ENCODE measurements at regions not wholly inside any gene's neighbourhood (a gene's known extent, or its start where the extent isn't known, plus 50 kb on each side); places are given as distances from the start of the nearest gene placed in this dataset.
"Not testable (repeated sequence)": the region's sequence is repeated elsewhere in the genome, so short reads cannot be mapped to it uniquely, and the experiment has no call there.

DNA sequence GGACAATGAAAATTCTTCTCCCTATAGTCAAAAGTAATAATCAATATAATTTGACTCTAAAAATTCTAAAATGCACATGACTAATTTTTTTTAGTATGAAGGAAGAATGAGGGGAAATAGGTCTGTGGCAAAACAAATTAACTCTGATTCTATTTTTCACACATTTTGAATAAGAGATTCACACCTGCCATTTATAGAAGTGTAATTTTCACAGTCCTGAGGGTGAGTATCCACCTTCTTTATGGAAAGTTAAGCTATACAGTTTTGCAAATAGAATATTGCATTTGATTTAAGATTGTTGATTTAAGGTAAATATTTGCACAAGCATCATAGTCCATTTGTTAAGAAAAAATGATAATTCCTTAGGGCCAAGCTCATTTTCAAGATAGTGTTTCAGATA is 417.7 kb downstream of the CHSY3 start:
- Mint-ChIP-seq H3K27ac (no peak overlapping the region), H3K27me3 (peaks cover 2% of the 10 kb centered on the region), H3K36me3 (no peaks in the 10 kb centered on the region), H3K9me3 (no peaks in the 10 kb centered on the region), H3K4me1 (no peaks in the 10 kb centered on the region), H3K4me3 (no peak overlapping the region)

DNA sequence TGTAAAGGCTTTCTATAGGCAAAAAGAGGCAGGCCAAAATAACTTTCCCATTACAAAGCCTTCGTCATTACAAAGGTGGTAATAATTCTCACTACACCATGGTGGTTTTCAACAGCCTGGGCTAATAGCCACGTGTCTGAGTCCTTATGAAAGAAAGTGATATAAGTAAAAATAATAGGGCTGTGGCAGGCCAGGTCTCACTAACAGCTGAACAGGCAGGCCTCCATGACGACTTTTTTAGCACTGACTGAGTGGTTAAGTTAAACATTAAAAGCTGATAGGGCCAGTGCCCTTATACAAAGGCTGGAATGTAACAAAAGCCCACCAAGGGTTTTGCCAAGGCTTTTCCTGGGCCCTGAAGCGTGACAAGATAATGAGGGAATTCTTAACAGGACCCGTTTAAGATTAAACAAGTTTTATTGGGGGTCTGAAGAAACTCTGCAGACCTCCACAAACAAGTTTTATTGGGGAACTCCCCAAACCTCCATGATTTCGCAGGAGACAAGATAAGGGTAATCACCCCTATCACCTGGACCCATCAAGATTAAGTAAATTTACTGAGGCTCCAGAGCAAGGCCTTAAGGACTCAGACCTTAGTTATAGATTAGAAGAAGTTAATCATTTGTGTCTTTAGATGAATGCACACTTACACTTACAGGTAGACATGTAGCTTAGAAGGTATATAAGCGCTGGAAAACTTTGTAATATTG is 412.9 kb downstream of the CHSY3 start:
- Mint-ChIP-seq H3K4me3 (no peak overlapping the region), H3K27ac (no peak overlapping the region), H3K9me3 (no peaks in the 10 kb centered on the region), H3K4me1 (no peaks in the 10 kb centered on the region), H3K27me3 (peaks cover 4% of the 10 kb centered on the region), H3K36me3 (no peaks in the 10 kb centered on the region)

DNA sequence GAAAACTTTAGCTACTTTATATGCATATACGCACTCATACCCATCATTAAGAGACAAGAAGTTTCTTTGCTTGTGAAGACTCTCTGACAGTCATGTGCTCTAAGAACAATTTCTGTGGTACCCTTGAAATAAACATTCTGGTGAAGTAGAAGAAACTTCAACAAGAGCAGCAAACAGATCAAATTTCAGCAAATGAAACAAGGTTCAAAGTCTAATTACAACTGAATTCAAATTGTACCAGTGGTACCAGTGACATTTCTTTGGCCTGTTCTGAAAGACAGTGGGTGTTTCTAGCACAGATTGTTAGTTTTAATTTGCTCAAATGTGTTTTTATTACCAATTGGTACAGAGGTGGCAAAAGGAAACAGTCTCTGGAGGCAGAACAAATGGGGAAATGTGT is 391.0 kb downstream of the CHSY3 start:
- no peaks in the 10 kb centered on the region for H3K36me3 Mint-ChIP-seq
- no peak overlapping the region for H3K27ac Mint-ChIP-seq
- no peaks in the 10 kb centered on the region for H3K4me1 Mint-ChIP-seq
- no peak overlapping the region for H3K4me3 Mint-ChIP-seq
- H3K9me3 Mint-ChIP-seq: no peaks in the 10 kb centered on the region
- no peaks in the 10 kb centered on the region for H3K27me3 Mint-ChIP-seq

DNA sequence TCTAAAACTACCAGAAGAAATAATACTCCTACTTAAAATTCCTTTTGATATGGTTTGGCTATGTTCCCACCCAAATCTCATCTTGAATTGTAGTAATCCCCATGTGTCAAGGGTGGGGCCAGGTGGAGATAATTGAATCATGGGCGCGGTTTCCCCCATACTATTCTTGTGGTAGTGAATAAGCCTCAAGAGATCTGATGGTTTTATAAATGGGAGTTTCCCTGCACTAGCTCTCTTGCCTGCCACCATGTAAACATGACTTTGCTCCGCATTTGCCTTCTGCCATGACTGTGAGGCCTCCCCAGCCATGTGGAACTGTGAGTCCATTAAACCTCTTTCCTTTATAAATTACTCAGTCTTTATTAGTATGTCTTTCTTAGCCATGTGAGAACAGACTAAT is 390.5 kb downstream of the CHSY3 start:
- H3K36me3 Mint-ChIP-seq, H3K27me3 Mint-ChIP-seq, H3K9me3 Mint-ChIP-seq, H3K27ac Mint-ChIP-seq, H3K4me1 Mint-ChIP-seq, H3K4me3 Mint-ChIP-seq: not testable (repeated sequence)

DNA sequence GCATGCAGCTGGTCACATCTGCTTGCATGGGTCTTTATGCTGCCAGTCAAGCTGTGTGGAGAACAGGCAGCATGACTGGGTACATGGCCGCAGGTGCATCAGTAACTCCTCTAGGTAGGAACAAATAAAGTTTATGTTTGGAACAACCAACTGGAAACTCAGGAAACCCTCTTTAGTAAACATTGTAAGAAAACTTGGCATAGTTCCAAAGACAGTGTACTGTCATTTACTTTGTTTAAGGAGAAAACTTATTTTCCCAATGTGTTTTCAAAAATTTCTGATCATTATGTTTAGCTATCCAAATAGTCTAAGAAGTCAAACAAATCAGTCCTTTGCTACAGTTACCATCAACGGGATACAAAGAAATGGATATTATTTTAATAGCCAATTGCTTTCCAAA is 386.0 kb downstream of the CHSY3 start:
- Mint-ChIP-seq H3K27me3 (no peaks in the 10 kb centered on the region), H3K4me1 (no peaks in the 10 kb centered on the region), H3K36me3 (no peaks in the 10 kb centered on the region), H3K9me3 (no peaks in the 10 kb centered on the region), H3K4me3 (no peak overlapping the region), H3K27ac (no peak overlapping the region)

DNA sequence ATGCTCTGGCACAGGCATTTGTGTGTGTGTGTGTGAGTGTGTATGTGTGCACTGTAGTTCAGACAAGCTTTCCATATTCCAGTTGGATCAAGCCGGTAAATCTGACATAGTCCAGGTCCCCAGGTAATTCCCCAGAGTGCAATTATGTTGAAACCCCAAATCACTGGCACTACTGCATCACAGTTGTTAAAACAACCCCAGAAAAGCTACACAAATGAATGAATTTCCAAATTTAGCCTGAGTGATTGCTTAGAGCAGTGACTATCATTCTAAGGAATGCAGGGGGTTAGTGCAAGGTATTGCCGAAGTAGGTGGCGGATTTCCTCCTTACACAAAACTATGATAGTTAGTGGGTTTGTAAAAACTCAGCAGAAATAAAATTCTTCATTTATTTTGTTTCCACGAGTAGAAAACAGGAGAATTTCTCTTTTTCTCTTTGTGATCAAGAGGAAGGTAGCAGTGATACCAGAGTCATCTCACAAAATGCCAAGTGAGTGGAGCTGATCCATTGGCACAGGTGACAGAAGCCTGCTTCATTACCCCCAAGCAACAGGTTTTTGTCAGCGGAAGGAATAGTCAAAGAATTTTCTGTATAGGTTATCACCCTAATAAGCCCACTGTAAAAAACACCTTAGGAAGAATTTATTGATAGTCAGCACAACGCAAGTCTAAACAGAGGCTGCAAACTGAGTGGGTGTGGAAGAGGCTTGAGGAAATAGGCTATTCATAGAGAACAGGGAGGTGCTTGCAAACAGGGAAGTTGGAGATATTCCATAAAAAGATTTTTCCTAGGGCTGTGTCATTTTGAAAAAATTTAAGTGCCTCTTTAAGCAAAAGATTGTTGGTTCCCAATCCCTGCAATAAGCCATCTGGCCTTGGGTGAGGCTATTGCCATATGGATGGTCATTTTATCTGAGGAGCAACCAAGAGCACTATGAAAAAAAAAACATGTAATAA is 385.1 kb downstream of the CHSY3 start:
- no peaks in the 10 kb centered on the region for H3K9me3 Mint-ChIP-seq
- no peaks in the 10 kb centered on the region for H3K36me3 Mint-ChIP-seq
- no peak overlapping the region for H3K4me3 Mint-ChIP-seq
- H3K4me1 Mint-ChIP-seq: no peaks in the 10 kb centered on the region
- no peak overlapping the region for H3K27ac Mint-ChIP-seq
- no peaks in the 10 kb centered on the region for H3K27me3 Mint-ChIP-seq

DNA sequence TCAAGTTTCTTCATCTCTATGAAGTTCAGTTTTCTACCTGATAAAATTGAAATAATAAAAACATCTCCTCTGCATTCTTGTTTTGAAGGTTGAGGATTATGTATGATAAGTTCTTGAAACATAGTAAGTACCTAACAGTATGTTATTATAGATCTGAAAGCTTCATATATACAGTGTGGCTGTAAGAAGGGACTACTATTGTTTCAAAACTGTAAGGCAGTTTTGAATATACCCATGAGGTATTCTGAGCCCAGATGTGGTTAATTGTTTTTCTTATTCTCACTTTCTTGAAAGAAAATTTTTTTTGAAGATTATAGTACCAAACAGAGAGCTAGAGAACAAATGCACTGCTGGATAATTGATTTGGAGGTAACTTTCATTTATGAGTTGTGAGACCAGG is 383.2 kb downstream of the CHSY3 start:
- Mint-ChIP-seq H3K27me3 (no peaks in the 10 kb centered on the region), H3K4me3 (no peak overlapping the region), H3K9me3 (no peaks in the 10 kb centered on the region), H3K4me1 (no peaks in the 10 kb centered on the region), H3K27ac (no peak overlapping the region), H3K36me3 (no peaks in the 10 kb centered on the region)

DNA sequence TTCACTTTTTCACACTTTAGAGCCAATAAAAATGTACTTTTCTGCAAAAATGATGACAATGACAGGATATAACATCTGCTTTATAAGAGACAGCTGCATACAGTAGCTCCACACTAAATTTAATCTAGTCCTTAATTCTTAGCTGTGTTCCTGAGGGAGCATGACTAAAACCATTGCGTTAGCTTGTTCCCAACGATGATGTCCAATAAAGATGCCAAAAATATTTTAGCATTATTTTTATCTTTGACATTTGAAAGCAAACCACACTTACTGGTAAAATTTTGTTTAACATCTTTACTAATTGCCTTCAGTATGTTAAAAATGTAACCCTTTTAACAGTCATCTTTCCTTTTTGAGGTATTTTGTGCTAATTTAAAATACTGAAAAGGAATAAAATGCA is 382.7 kb downstream of the CHSY3 start:
- Mint-ChIP-seq H3K36me3 (no peaks in the 10 kb centered on the region), H3K4me3 (no peak overlapping the region), H3K27ac (no peak overlapping the region), H3K9me3 (no peaks in the 10 kb centered on the region), H3K27me3 (no peaks in the 10 kb centered on the region), H3K4me1 (no peaks in the 10 kb centered on the region)

DNA sequence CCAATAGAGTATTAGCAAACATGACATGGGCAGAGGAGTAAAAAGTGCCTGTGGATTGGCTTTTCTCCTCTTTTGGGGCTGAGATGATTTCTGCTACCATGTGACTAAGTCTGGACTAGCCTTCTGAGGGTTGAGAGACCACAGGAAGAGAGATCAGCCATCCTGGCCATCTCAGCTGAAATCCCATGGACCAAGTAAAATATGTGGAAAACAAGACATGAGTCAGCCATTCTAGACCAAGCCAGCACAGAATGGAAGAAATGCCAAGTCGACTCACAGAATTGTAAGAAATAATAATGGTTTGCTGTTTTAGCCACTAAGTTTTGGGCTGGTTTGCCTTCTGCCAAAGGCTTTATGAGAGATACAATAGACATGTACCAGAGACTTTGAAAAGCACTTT is 377.8 kb downstream of the CHSY3 start:
- no peaks in the 10 kb centered on the region for H3K4me1 Mint-ChIP-seq

DNA sequence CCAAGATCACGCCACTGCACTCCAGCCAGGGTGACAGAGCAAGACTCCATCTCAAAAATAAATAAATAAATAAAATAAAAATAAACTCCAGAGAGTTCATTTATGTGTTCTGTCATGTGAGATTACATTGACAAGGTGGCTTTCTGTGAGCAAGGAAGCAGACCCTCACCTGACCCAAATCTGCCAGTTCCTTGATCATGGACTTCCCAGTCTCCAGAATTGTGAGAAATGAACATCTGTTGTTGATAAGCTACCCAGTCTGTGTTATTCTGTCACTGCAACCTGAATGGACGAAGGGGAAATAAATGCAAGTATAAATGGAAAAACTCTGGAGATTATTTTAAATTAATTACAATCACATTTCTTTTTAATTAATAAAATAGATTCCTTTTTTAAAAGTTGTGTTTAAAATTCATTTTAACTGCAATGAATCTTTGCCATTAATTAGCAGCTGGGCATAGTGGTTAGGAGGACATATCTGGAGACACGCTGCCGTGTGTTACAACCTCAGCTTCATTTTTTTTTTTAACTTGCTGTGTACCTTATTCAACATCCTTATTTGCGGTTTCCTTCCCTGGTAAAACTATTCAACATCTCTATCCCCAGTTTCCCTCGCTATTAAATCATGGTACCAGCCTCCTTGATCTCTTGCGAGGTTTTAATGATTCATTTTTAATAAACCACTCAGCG is 376.4 kb downstream of the CHSY3 start:
- Mint-ChIP-seq H3K9me3 (no peaks in the 10 kb centered on the region), H3K27me3 (peaks cover 1% of the 10 kb centered on the region), H3K27ac (no peak overlapping the region), H3K4me3 (no peak overlapping the region), H3K36me3 (no peaks in the 10 kb centered on the region), H3K4me1 (no peaks in the 10 kb centered on the region)

More for the DNA sequence above, 377.8 kb downstream of the CHSY3 start:
- Mint-ChIP-seq H3K27ac (no peak overlapping the region), H3K9me3 (no peaks in the 10 kb centered on the region), H3K36me3 (no peaks in the 10 kb centered on the region), H3K27me3 (peaks cover 1% of the 10 kb centered on the region), H3K4me3 (no peak overlapping the region)

DNA sequence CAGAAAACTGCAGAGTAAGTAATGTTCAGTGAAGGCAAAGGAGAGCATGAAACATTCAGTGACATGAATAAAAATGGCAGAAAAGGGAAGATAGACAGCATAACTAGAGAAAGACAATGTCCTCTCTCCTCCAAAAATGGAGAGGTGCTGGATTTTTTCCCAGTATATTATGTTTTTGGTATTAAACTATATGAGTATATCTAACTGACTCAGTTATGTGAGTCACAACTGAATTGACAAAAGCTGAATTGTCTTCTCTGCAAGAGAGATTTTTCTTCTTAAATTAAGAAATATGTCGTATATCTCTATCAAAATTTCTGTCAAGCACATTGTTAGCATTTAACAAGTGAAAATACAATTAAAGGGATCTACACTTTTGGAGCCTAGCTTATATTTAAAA is 375.1 kb downstream of the CHSY3 start:
- no peaks in the 10 kb centered on the region for H3K4me1 Mint-ChIP-seq
- H3K9me3 Mint-ChIP-seq: no peaks in the 10 kb centered on the region
- H3K27me3 Mint-ChIP-seq: peaks cover 1% of the 10 kb centered on the region
- no peaks in the 10 kb centered on the region for H3K36me3 Mint-ChIP-seq
- H3K27ac Mint-ChIP-seq: no peak overlapping the region
- H3K4me3 Mint-ChIP-seq: no peak overlapping the region

DNA sequence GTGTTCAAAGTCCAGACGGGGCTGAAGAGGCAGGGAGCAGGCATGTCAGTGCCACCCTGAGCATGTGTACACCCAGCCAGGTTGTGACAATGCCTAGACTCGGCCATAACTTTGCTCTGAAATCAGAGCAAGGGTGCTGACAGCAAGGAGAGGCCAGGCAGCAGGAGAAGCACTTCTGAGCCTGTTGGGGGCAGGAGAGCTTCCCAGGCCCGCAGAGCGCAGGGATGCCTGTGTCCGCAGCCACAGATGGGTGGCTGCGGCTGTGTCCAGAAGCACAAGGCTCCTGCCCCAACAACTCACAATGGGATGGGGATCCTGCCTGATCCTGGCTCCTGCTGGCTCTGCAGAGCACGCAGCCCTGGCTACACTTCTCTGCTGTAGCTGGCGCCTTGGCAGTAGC is 373.9 kb downstream of the CHSY3 start:
- Mint-ChIP-seq H3K9me3 (no peaks in the 10 kb centered on the region), H3K4me3 (no peak overlapping the region), H3K27me3 (peaks cover 1% of the 10 kb centered on the region), H3K4me1 (no peaks in the 10 kb centered on the region), H3K27ac (no peak overlapping the region), H3K36me3 (no peaks in the 10 kb centered on the region)

DNA sequence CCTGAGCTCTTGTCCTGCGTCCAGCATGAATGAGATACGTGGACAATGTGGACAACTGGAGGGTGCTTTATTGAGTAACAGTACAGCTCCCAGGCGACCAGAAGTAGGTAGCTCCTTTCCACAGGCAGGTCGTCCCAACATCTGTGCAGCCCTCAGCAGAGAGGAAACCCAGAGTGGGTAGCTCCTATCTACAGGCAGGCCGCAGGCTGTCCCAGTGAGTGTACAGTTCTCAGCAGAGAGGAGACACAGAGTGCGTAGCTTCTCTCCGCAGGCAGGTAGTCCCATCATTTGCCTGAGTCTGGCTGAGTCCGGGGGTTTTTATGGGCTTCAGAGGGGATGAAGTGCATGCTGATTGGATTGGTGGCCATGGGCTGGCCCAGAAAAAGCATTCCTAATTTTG is 373.3 kb downstream of the CHSY3 start:
- peaks cover 1% of the 10 kb centered on the region for H3K27me3 Mint-ChIP-seq
- H3K4me1 Mint-ChIP-seq: no peaks in the 10 kb centered on the region
- H3K4me3 Mint-ChIP-seq: no peak overlapping the region
- no peaks in the 10 kb centered on the region for H3K36me3 Mint-ChIP-seq
- no peak overlapping the region for H3K27ac Mint-ChIP-seq
- H3K9me3 Mint-ChIP-seq: no peaks in the 10 kb centered on the region

DNA sequence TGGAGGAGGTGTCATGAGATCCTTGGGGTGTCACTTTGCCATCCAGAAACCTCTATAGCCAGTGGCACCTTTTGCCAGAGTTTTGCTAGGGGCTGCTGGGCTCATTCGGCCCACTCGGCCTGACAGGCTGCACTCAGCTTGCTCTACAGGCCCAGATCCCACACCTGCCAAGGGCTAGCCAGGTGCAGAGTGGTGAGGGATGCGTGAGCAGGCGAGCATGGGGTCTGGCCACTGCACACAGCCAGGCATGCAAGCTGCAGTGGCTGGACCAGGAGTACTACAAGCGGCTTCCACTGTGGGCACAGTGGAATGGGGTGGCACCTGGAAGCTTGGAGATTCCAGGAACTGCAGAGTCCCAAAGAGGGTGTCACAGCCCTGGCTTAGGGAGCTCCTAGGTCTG is 372.7 kb downstream of the CHSY3 start:
- H3K27me3 Mint-ChIP-seq: peaks cover 1% of the 10 kb centered on the region
- no peaks in the 10 kb centered on the region for H3K36me3 Mint-ChIP-seq
- H3K4me3 Mint-ChIP-seq: no peak overlapping the region
- H3K27ac Mint-ChIP-seq: no peak overlapping the region
- H3K9me3 Mint-ChIP-seq: no peaks in the 10 kb centered on the region
- no peaks in the 10 kb centered on the region for H3K4me1 Mint-ChIP-seq

DNA sequence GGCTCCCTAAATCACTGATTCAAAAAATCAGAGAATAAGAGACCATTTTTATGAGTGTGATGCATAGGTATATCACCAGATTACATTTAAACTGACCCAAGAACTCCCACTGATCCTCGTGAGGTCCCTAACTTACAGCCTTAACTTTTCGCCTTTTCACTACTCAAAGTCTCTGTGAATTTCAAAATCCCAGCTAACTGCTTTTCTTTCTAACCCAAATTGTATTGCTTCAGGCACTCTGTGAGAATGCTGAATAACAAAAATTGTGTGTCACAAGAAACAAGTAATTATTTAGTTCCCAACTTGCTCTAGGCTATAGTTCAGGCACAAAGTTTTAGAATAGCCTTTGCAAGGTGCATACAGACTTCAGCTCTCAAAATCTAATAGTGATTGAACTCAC is 368.6 kb downstream of the CHSY3 start:
- Mint-ChIP-seq H3K36me3 (no peaks in the 10 kb centered on the region), H3K4me3 (no peak overlapping the region), H3K27ac (no peak overlapping the region), H3K27me3 (peaks cover 2% of the 10 kb centered on the region), H3K4me1 (no peaks in the 10 kb centered on the region), H3K9me3 (no peaks in the 10 kb centered on the region)

DNA sequence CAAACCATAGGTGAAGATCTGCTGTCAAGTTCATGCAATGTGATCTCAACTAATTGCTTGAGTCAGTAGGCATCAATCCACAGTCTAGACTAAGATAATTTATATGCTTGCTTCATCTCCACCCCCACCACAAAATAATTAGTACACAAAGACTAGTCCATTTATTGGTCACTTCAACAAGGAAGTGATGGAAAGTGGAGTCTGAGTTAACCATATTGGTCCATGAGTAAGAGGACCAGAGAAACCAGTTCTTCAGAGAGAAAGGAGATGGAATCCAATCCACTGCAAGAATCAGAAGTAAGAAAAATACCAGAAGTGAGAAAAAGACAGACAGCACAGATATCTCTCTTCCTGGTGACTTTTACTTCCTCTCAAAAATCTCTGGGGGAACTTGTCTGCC is 366.5 kb downstream of the CHSY3 start:
- no peak overlapping the region for H3K27ac Mint-ChIP-seq
- H3K36me3 Mint-ChIP-seq: no peaks in the 10 kb centered on the region
- H3K27me3 Mint-ChIP-seq: peaks cover 2% of the 10 kb centered on the region
- H3K9me3 Mint-ChIP-seq: no peaks in the 10 kb centered on the region
- H3K4me1 Mint-ChIP-seq: no peaks in the 10 kb centered on the region
- no peak overlapping the region for H3K4me3 Mint-ChIP-seq

Data from activated naive CD4-positive, alpha-beta T cell treated with anti-CD3 and anti-CD28 coated beads, Interleukin-2, amount 50 U/mL, for 24 hours (primary cell).